HepG2 (cell line): ENCODE measurements at regions not wholly inside any gene's neighbourhood (a gene's known extent, or its start where the extent isn't known, plus 50 kb on each side); places are given as distances from the start of the nearest gene placed in this dataset.

Experiments used
- ATAC-seq: fragments of 200-7000 bp; cut with Tn5 transposase; 3 replicates; pipeline ENCODE4 v1.9.1; 2020; ENCODE audit warnings: mild to moderate bottlenecking, moderate library complexity
- BruUV-seq: library from RNA; stranded (reverse); fragments of 400-500 nt; replicated peaks from 2 replicates; lab custom pipeline; 2021; lab: Mats Ljungman, UMichigan
- CTCF ChIA-PET: fragments of 300-600 bp; formaldehyde crosslinking; extraction: SDS; loops from one replicate; lab custom pipeline; 2021; ENCODE audit warnings: low total read pairs, inconsistent platforms, low intra/inter-chr PET ratio; lab: Yijun Ruan, JAX
- POLR2A ChIA-PET: fragments of 350-600 bp; sonication (Branson Sonifier 250); formaldehyde crosslinking; loops from one replicate; lab custom pipeline; 2020; ENCODE audit warnings: antibody characterized with exemption, inconsistent platforms; lab: Yijun Ruan, JAX
- DNase-seq: peaks from one replicate; pipeline ENCODE4 v3.0.0-alpha.2; 2015; ENCODE audit warnings: low spot score
- FAIRE-seq: peaks from 3 replicates; lab custom pipeline; 2011; peaks lifted over from hg19 to GRCh38; lab: Jason Lieb, UNC
- H2AFZ ChIP-seq: one replicate; pipeline ENCODE4 v1.6.1; 2011; ENCODE audit warnings: low read length, inconsistent platforms
- H3K27ac ChIP-seq: fragments of 300-600 bp; 3 replicates; pipeline ENCODE4 v1.8.0; 2011; ENCODE audit warnings: mixed run types, mild to moderate bottlenecking, mixed read lengths, low read length, inconsistent platforms; ENCODE audit not compliant: insufficient read depth; ENCODE audit errors: extremely low read length
- H3K27me3 ChIP-seq, 2 experiments: fragments of 200-600 bp in 1 of 2; 2 replicates in 1 of 2; 3 replicates in 1 of 2; pipeline versions ENCODE4 v1.6.0 to v1.8.0; 2011; ENCODE audit warnings: low read length in 2 of 2, mild to moderate bottlenecking in 2 of 2, moderate library complexity in 2 of 2, inconsistent platforms in 1 of 2; ENCODE audit not compliant: insufficient read depth in 2 of 2, control insufficient read depth in 1 of 2
- H3K36me3 ChIP-seq, 2 experiments: fragments of 200-600 bp in 1 of 2; replicated peaks in 1 of 2; 2 replicates in 1 of 2; 3 replicates in 1 of 2; pipeline versions ENCODE4 v1.5.1 to v1.8.0; 2011; ENCODE audit warnings: low read length in 2 of 2, inconsistent platforms in 1 of 2; ENCODE audit not compliant: insufficient read depth in 2 of 2, control insufficient read depth in 1 of 2
- H3K4me1 ChIP-seq: 2 replicates; pipeline ENCODE4 v1.5.1; 2012; ENCODE audit warnings: low read length, inconsistent platforms; ENCODE audit not compliant: insufficient read depth
- H3K4me2 ChIP-seq: 2 replicates; pipeline ENCODE4 v1.6.0; 2011; ENCODE audit warnings: low read depth, low read length, inconsistent platforms
- H3K4me3 ChIP-seq, 3 experiments: fragments of 200-600 bp in 1 of 3; sonication (generic), shearing (Covaris generic) in 1 of 3; replicated peaks in 1 of 3; 2 replicates each; pipeline ENCODE4 v1.5.1; 2011 to 2016; ENCODE audit warnings: low read length in 3 of 3, inconsistent platforms in 2 of 3, low read depth in 2 of 3, mild to moderate bottlenecking in 2 of 3, control low read depth in 1 of 3, mixed read lengths in 1 of 3; ENCODE audit not compliant: insufficient read depth in 1 of 3
- H3K79me2 ChIP-seq: one replicate; pipeline ENCODE4 v1.6.1; 2011; ENCODE audit warnings: low read length, inconsistent platforms; ENCODE audit not compliant: insufficient read depth
- H3K9ac ChIP-seq: 2 replicates; pipeline ENCODE4 v1.6.0; 2011; ENCODE audit warnings: mild to moderate bottlenecking, low read depth, low read length, inconsistent platforms; ENCODE audit not compliant: insufficient read depth
- H3K9me3 ChIP-seq: 2 replicates; pipeline ENCODE4 v1.5.1; 2012; ENCODE audit warnings: mild to moderate bottlenecking, low read length
- H4K20me1 ChIP-seq: 2 replicates; pipeline ENCODE4 v1.6.0; 2011; ENCODE audit warnings: inconsistent platforms, mild to moderate bottlenecking, low read length, moderate library complexity; ENCODE audit not compliant: insufficient read depth
- CHCHD3 ChIP-seq: sonication (generic); formaldehyde crosslinking; IDR thresholded peaks from 2 replicates; pipeline ENCODE4 v1.8.0; 2022; ENCODE audit warnings: mild to moderate bottlenecking, missing genetic modification reagents, moderate library complexity
- CHD2 ChIP-seq: IDR thresholded peaks from 2 replicates; pipeline ENCODE4 v1.6.1; 2011; ENCODE audit warnings: low read depth, low read length, improper control_type of control experiment
- GATAD2A ChIP-seq: IDR thresholded peaks from 2 replicates; pipeline ENCODE4 v1.6.1; 2016
- HDAC2 ChIP-seq: sonication (generic); formaldehyde crosslinking; IDR thresholded peaks from 2 replicates; pipeline ENCODE4 v1.4.0; 2020; ENCODE audit warnings: missing genetic modification reagents
- MEIS2 ChIP-seq: sonication (generic); formaldehyde crosslinking; IDR thresholded peaks from 2 replicates; pipeline ENCODE4 v1.9.0; 2021; ENCODE audit warnings: mild to moderate bottlenecking, missing genetic modification reagents
- MIER3 ChIP-seq: IDR thresholded peaks from 2 replicates; pipeline ENCODE4 v1.6.1; 2016; ENCODE audit warnings: missing compliant biosample characterization, borderline replicate concordance
- PRMT3 ChIP-seq: sonication (generic); formaldehyde crosslinking; IDR thresholded peaks from 2 replicates; pipeline ENCODE4 v1.8.1; 2022; ENCODE audit warnings: low read depth, mild to moderate bottlenecking, moderate library complexity, missing genetic modification reagents, borderline replicate concordance
- SIX4 ChIP-seq: sonication (generic); formaldehyde crosslinking; IDR thresholded peaks from 2 replicates; pipeline ENCODE4 v1.4.0; 2020; ENCODE audit warnings: missing genetic modification reagents
- TRIM24 ChIP-seq: sonication (generic); formaldehyde crosslinking; IDR thresholded peaks from 2 replicates; pipeline ENCODE4 v1.8.0; 2022; ENCODE audit warnings: mild to moderate bottlenecking, missing genetic modification reagents
- XBP1 ChIP-seq: sonication (generic); formaldehyde crosslinking; IDR thresholded peaks from 2 replicates; pipeline ENCODE4 v1.5.0; 2020; ENCODE audit warnings: missing genetic modification reagents
- ZNF230 ChIP-seq: sonication (generic); formaldehyde crosslinking; IDR thresholded peaks from 2 replicates; pipeline ENCODE4 v1.4.0; 2020; ENCODE audit warnings: mild to moderate bottlenecking, missing genetic modification reagents
- ZNF44 ChIP-seq: sonication (generic); formaldehyde crosslinking; IDR thresholded peaks from 2 replicates; pipeline ENCODE4 v1.5.1; 2020; ENCODE audit warnings: mild to moderate bottlenecking, missing genetic modification reagents
- ZNF557 ChIP-seq: sonication (generic); formaldehyde crosslinking; IDR thresholded peaks from 2 replicates; pipeline ENCODE4 v1.4.0; 2020; ENCODE audit warnings: missing genetic modification reagents
- ZNF572 ChIP-seq: sonication (generic); formaldehyde crosslinking; IDR thresholded peaks from 2 replicates; pipeline ENCODE4 v1.5.1; 2020; ENCODE audit warnings: mild to moderate bottlenecking, missing genetic modification reagents
- in situ Hi-C: cut with HindIII; loops from 2 replicates; pipeline ENCODE4 v1.10.0; 2017; ENCODE audit warnings: low pct_unique_long_range_greater_than_20kb; ENCODE audit not compliant: extremely low pct_ligation_motif_present
- intact Hi-C: fragments of 100-400 bp; cut with micrococcal nuclease; formaldehyde crosslinking; loops from one replicate; pipeline ENCODE4 v1.10.0; 2022; ENCODE audit not compliant: unreplicated experiment
- TF ChIP-seq, protein P1 (sequence below): sonication (generic); formaldehyde crosslinking; IDR thresholded peaks from 2 replicates; pipeline ENCODE4 v1.5.0; 2020; ENCODE audit warnings: mild to moderate bottlenecking, missing genetic modification reagents, borderline replicate concordance
- TF ChIP-seq, protein P2 (sequence below): IDR thresholded peaks from 2 replicates; pipeline ENCODE4 v1.6.1; 2016; ENCODE audit warnings: missing compliant biosample characterization, missing genetic modification reagents, borderline replicate concordance
- TF ChIP-seq, protein P3 (sequence below): IDR thresholded peaks from 2 replicates; pipeline ENCODE4 v1.6.1; 2016; ENCODE audit warnings: mild to moderate bottlenecking
- TF ChIP-seq, protein P4 (sequence below): sonication (generic); formaldehyde crosslinking; IDR thresholded peaks from 2 replicates; pipeline ENCODE4 v1.4.0; 2020; ENCODE audit warnings: missing genetic modification reagents, borderline replicate concordance
- TF ChIP-seq, protein P5 (sequence below): sonication (generic); formaldehyde crosslinking; IDR thresholded peaks from 2 replicates; pipeline ENCODE4 v1.4.0; 2020; ENCODE audit warnings: missing genetic modification reagents, borderline replicate concordance

DNA sequence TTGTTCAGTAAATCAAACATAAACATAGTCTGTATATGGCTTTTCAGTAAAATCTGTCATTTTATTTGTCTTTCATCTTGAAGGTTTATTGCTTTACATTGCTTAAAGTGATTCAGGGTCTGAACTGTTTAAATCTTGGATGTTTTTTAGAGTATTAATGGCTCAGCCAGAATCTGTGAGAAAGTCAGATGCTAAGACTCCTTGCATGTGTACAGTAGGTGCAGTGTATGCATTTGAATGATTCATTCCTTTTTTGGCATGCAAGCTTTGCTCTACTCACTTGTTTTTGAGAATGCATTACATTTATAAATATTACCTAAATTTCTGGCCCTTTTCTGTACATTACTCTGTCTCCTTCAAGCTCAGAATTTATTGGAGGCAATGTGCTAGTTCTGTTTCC, 271.0 kb upstream of the RIOK2 start:
- POLR2A ChIA-PET, result no interaction called here
- no peak overlapping the region for H3K4me2 ChIP-seq
- no peaks in the 10 kb centered on the region for H3K9me3 ChIP-seq
- no peak overlapping the region for H3K4me3 ChIP-seq
- H3K9ac ChIP-seq, result no peak overlapping the region
- no peaks in the 10 kb centered on the region; a peak in 1 of 5 replicates for H3K27me3 ChIP-seq
- CTCF ChIA-PET, result no interaction called here
- in situ Hi-C loops, result no loop called here
- ATAC-seq, result no peak
- no peaks in the 10 kb centered on the region for H3K4me1 ChIP-seq
- H3K79me2 ChIP-seq, result no peaks in the 10 kb centered on the region
- no peak for DNase-seq
- H3K36me3 ChIP-seq, result no peaks in the 10 kb centered on the region
- BruUV-seq, result no TSS peak
- TF ChIP-seq MEIS2 (CRISPR knock-in tag) (no peak), PRMT3 (CRISPR knock-in tag) (no peak), CHD2 (no peak), MIER3 (CRISPR knock-in tag) (no peak), ZNF557 (CRISPR knock-in tag) (no peak), GATAD2A (CRISPR knock-in tag) (no peak), ZNF572 (CRISPR knock-in tag) (no peak), HDAC2 (CRISPR knock-in tag) (no peak), CHCHD3 (CRISPR knock-in tag) (no peak), ZNF44 (CRISPR knock-in tag) (no peak), SIX4 (CRISPR knock-in tag) (no peak), ZNF230 (no peak), XBP1 (CRISPR knock-in tag) (no peak), TRIM24 (no peak)
- TF ChIP-seq, protein P1, sequence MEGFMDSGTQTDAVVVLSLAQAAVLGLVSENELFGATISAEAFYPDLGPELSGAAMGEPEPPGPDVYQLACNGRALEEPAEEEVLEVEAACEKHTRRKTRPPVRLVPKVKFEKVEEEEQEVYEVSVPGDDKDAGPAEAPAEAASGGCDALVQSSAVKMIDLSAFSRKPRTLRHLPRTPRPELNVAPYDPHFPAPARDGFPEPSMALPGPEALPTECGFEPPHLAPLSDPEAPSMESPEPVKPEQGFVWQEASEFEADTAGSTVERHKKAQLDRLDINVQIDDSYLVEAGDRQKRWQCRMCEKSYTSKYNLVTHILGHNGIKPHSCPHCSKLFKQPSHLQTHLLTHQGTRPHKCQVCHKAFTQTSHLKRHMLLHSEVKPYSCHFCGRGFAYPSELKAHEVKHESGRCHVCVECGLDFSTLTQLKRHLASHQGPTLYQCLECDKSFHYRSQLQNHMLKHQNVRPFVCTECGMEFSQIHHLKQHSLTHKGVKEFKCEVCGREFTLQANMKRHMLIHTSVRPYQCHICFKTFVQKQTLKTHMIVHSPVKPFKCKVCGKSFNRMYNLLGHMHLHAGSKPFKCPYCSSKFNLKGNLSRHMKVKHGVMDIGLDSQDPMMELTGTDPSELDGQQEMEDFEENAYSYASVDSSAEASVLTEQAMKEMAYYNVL (CRISPR knock-in tag), result no peak
- TF ChIP-seq, protein P2, sequence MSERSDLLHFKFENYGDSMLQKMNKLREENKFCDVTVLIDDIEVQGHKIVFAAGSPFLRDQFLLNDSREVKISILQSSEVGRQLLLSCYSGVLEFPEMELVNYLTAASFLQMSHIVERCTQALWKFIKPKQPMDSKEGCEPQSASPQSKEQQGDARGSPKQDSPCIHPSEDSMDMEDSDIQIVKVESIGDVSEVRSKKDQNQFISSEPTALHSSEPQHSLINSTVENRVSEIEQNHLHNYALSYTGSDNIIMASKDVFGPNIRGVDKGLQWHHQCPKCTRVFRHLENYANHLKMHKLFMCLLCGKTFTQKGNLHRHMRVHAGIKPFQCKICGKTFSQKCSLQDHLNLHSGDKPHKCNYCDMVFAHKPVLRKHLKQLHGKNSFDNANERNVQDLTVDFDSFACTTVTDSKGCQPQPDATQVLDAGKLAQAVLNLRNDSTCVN (CRISPR knock-in tag), result no peak
- TF ChIP-seq, protein P3, sequence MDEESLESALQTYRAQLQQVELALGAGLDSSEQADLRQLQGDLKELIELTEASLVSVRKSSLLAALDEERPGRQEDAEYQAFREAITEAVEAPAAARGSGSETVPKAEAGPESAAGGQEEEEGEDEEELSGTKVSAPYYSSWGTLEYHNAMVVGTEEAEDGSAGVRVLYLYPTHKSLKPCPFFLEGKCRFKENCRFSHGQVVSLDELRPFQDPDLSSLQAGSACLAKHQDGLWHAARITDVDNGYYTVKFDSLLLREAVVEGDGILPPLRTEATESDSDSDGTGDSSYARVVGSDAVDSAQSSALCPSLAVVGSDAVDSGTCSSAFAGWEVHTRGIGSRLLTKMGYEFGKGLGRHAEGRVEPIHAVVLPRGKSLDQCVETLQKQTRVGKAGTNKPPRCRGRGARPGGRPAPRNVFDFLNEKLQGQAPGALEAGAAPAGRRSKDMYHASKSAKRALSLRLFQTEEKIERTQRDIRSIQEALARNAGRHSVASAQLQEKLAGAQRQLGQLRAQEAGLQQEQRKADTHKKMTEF (CRISPR knock-in tag), result no peak
- TF ChIP-seq, protein P4, sequence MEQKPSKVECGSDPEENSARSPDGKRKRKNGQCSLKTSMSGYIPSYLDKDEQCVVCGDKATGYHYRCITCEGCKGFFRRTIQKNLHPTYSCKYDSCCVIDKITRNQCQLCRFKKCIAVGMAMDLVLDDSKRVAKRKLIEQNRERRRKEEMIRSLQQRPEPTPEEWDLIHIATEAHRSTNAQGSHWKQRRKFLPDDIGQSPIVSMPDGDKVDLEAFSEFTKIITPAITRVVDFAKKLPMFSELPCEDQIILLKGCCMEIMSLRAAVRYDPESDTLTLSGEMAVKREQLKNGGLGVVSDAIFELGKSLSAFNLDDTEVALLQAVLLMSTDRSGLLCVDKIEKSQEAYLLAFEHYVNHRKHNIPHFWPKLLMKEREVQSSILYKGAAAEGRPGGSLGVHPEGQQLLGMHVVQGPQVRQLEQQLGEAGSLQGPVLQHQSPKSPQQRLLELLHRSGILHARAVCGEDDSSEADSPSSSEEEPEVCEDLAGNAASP (CRISPR knock-in tag), result no peak
- TF ChIP-seq, protein P5, sequence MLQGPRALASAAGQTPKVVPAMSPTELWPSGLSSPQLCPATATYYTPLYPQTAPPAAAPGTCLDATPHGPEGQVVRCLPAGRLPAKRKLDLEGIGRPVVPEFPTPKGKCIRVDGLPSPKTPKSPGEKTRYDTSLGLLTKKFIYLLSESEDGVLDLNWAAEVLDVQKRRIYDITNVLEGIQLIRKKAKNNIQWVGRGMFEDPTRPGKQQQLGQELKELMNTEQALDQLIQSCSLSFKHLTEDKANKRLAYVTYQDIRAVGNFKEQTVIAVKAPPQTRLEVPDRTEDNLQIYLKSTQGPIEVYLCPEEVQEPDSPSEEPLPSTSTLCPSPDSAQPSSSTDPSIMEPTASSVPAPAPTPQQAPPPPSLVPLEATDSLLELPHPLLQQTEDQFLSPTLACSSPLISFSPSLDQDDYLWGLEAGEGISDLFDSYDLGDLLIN (CRISPR knock-in tag), result no peak
- TF ChIP-seq, all 625 proteins: peak for 0
- intact Hi-C loops, result no loop called here
- Histone ChIP-seq H3K27ac (no peak overlapping the region), H4K20me1 (no peaks in the 10 kb centered on the region), H2AFZ (no peak overlapping the region)
- no peak for FAIRE-seq
